Pulmonary artery endothelial cell (primary cell): ENCODE measurements at regions not wholly inside any gene's neighbourhood (a gene's known extent, or its start where the extent isn't known, plus 50 kb on each side); places are given as distances from the start of the nearest gene placed in this dataset.

Experiments
- DNase-seq: peaks from one replicate; pipeline ENCODE4 v3.0.0-alpha.2; 2011; ENCODE audit warnings: low read depth, low spot score

GRCh38 chr2:177093371-177093770 is 119.2 kb upstream of the HNRNPA3 start:
- no peak for DNase-seq

GRCh38 chr2:177098001-177098613 is 114.5 kb upstream of the HNRNPA3 start:
- DNase-seq, result no peak

- DNase-seq, result no peak
These were observed 110.7 kb upstream of the HNRNPA3 start for GRCh38 chr2:177101930-177102329.

- DNase-seq, result no peak
These were observed 106.4 kb upstream of the HNRNPA3 start for GRCh38 chr2:177106212-177106611.

GRCh38 chr2:177108890-177109289 is 103.7 kb upstream of the HNRNPA3 start:
- DNase-seq, result no peak

GRCh38 chr2:177114712-177115111 is 97.9 kb upstream of the HNRNPA3 start:
- DNase-seq, result no peak

GRCh38 chr2:177117755-177118154 is 94.8 kb upstream of the HNRNPA3 start:
- DNase-seq, result no peak

GRCh38 chr2:177118636-177119035 is 94.0 kb upstream of the HNRNPA3 start:
- DNase-seq, result no peak

GRCh38 chr2:177119099-177119498 is 93.5 kb upstream of the HNRNPA3 start:
- DNase-seq, result no peak

GRCh38 chr2:177123048-177123447 is 89.5 kb upstream of the HNRNPA3 start:
- no peak for DNase-seq

- DNase-seq, result peak; percentile 11
These were observed 88.2 kb upstream of the HNRNPA3 start for GRCh38 chr2:177124371-177124770.

- DNase-seq, result no peak
These were observed 84.8 kb upstream of the HNRNPA3 start for GRCh38 chr2:177127821-177128220.

- DNase-seq, result no peak
These were observed 83.0 kb upstream of the HNRNPA3 start for GRCh38 chr2:177129610-177130009.

GRCh38 chr2:177131858-177132257 is 80.7 kb upstream of the HNRNPA3 start:
- DNase-seq, result no peak

- DNase-seq, result no peak
These were observed 73.8 kb upstream of the HNRNPA3 start for GRCh38 chr2:177138823-177139222.

- no peak for DNase-seq
These were observed 70.7 kb upstream of the HNRNPA3 start for GRCh38 chr2:177141866-177142265.

GRCh38 chr2:177143444-177143843 is 69.2 kb upstream of the HNRNPA3 start:
- DNase-seq, result peak; percentile 73

- DNase-seq, result no peak
These were observed 65.4 kb upstream of the HNRNPA3 start for GRCh38 chr2:177147093-177147694.

- no peak for DNase-seq
These were observed 64.7 kb upstream of the HNRNPA3 start for GRCh38 chr2:177147834-177148445.

GRCh38 chr2:177148477-177149154 is 64.0 kb upstream of the HNRNPA3 start:
- DNase-seq, result no peak

GRCh38 chr2:177149155-177149503 is 63.5 kb upstream of the HNRNPA3 start:
- DNase-seq, result no peak

- DNase-seq, result no peak
These were observed 58.8 kb upstream of the HNRNPA3 start for GRCh38 chr2:177153805-177154204.

GRCh38 chr2:177154809-177155208 is 57.8 kb upstream of the HNRNPA3 start:
- DNase-seq, result no peak
